LNCAP (cell line): ENCODE measurements at regions not wholly inside any gene's neighbourhood (a gene's known extent, or its start where the extent isn't known, plus 50 kb on each side); places are given as distances from the start of the nearest gene placed in this dataset.

Source experiments
- TF ChIP-seq, protein P1 (sequence below): fragments of 450-650 bp; IDR thresholded peaks from 2 replicates; pipeline ENCODE4 v1.5.1; 2017; ENCODE audit warnings: mild to moderate bottlenecking

DNA sequence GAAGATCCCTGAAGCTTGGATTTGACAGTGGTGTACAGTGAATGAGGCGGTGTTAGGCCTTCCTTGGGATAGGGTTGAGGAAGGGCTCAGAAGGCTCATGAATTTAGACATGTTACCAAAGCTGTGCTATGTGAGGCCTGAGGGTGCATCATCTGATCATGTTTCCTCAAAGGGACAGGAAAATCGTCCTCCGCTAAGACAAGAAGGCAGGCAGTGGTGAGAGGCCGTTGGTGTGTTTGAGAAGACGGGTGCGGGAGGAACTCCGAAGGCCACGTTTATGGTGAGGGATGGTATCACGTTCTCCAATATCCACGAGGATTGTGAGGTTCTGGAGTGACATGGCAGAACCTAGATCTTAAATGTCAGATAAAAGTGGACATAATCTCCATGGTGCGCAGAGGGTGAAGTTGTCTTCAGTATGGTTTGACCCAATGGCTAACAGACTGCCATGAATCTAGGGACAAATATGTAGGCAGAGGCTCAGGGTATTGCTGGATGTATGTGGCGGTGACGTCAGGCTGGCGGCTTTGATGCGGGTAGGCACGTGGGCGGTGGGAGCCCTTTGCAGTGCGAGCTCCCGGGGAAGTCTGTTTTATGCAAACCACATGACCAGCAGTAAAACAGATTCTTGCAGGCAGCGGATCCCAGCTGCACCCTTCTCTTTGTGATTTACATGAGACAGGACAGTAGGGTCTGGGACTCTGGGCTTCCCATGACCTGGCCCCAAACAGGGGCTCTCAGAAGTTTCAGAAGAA, 242.3 kb upstream of the B3GAT1 start:
- TF ChIP-seq, protein P1, sequence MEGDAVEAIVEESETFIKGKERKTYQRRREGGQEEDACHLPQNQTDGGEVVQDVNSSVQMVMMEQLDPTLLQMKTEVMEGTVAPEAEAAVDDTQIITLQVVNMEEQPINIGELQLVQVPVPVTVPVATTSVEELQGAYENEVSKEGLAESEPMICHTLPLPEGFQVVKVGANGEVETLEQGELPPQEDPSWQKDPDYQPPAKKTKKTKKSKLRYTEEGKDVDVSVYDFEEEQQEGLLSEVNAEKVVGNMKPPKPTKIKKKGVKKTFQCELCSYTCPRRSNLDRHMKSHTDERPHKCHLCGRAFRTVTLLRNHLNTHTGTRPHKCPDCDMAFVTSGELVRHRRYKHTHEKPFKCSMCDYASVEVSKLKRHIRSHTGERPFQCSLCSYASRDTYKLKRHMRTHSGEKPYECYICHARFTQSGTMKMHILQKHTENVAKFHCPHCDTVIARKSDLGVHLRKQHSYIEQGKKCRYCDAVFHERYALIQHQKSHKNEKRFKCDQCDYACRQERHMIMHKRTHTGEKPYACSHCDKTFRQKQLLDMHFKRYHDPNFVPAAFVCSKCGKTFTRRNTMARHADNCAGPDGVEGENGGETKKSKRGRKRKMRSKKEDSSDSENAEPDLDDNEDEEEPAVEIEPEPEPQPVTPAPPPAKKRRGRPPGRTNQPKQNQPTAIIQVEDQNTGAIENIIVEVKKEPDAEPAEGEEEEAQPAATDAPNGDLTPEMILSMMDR, result no peak

DNA sequence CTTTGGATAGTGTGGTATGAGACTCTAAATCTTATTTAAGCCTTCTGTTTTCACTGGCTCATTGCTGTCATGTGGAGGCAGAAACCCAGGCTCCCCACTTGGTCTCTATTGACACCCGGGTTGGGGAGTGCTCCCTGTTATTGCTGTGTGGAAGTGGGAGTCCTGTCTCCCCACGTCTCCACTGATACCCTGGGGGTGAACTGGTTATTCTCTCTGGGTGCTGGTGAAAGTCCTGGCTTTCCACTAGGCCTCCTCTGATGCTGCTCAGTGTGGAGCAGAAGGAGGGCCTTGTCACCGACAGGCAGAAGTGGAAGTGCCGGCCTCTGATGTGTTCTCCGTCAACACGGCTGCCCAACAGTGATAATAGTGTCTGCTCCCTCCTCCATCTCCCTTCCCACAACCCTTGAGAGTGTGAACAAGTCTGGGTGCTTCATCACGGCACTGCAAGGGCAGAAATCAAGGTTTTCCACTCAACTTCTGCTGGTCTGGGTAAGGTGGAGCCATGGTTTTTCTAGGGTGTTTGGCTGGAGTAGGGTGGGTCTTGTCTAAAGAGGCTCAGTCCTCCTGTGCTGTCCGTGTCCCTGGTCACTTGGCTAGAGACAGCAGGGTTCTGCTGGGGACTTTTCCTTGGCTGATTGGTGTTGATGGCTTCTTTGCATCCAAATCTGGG, 240.7 kb upstream of the B3GAT1 start:
- TF ChIP-seq, protein P1, result no peak

DNA sequence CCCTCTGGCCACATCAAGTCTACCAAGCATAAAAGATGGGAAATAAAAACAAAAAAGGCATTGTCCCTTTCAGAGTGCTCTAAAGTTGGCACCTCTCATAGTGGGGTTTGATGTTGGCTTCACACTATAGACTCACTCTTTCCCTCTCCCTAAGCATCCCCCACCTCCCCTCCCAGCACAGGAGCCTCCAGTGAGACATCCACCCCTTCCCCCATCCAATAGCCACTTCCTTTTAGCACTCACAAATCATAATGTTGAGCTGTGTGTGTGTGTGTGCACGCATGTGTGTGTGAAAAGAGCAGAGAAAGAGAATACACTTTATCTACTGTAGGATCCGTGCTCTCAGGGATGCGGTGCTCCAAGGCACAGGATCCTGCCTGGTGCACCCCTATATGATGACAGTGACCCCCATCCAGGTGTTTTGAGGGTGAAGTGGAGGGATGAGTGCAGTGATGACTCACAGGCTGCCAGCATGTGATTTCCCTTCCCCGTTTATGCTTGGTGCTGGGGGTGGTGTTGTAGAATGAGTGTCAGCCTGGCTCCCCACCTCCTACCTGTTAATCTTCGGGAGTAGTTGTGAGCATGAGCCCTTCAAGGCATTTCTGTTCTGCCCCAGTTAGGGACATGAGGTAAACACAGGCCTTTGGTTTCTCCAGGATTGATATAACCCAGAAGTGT, 235.2 kb upstream of the B3GAT1 start:
- TF ChIP-seq, protein P1, result no peak

DNA sequence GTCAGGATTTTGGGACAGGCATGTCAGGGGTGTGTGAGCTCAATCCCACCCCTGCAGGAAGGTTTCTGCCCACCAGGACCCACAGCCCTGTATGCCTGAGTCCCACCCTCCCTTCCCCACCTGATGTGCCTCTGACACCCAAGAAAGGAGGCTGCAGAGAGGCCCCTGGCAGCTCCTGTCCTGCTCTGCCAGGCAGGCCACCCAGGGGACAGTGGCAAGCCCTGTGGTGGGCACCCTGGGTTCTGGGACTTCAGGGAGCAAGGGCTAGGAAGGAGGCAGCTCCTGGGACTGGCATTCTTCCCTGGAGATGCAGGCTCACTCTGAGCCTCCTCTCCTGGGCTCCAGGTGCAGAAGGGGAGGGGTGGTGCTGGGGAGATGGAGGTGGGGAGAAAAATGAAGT, 234.5 kb upstream of the B3GAT1 start:
- TF ChIP-seq, protein P1, result no peak

DNA sequence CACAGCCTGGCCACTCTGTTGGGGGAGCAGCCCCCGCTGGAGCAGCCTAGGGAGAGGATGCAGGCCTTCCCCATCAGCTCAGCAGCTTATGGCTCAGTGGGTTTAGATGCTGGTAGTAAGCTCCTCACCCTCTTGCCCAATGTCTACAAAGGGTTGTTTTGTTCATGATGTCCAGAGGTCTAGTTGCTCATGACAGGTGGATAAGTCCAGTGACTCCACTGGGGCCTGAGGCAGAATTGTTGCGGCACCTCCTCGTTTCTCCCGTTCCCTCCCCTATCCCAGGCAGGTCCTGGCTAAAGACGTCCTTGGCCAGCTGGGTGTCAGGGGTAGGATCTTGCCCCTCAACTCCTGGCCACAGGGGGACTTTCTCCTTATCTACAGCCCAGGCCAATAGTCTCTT, 233.5 kb upstream of the B3GAT1 start:
- TF ChIP-seq, protein P1, result no peak

DNA sequence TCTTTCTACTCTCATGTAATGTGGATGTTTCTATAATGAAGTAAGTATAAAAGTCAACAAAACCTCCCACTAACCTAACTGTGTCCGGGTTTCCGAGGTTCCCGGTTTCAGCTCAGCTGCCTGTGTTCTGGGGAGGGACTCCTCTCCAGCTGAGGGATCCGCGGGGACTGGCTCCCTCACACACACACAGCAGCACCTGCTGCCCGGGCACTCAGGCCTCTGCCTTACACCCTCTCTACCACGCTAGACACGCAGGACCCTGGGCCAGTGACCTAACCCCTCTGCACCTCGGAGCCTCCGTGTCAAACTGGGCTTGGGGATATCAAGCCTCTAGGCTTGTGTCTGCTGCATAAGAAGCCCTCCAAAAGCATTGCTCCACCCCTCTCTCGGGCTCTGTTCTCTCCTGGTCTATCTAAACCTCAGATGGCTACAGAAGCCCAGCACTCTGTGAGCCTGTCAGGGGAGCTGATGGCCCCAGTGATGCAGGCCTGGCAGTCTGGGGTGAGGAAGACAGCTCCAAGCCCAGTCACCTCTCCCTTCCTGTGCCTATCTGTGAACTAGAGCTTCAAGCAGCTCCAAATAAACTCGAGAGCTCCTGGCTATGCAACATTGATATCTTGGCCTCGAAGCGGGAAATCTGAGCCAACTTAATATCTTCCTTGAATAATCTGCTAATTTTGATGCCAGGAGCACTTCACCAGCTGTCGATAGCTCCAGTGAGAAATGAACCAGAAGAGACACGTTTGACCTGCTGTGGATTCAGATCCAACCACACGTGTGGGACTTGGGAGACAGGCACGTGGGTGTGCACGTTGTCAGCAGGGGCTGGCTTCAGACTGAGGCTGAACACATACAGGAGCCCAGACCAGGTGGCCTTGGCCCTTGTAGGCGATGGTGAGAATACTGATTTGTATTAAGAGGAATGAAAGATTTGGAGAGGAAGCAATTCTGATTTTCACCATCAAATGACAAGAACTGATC, 232.7 kb upstream of the B3GAT1 start:
- TF ChIP-seq, protein P1, result no peak
